Prostate gland (tissue), 2 donors: ENCODE measurements at regions not wholly inside any gene's neighbourhood (a gene's known extent, or its start where the extent isn't known, plus 50 kb on each side); places are given as distances from the start of the nearest gene placed in this dataset.

Source experiments
- POLR2A ChIP-seq: fragments of 450-650 bp; IDR thresholded peaks from one replicate; pipeline ENCODE4 v1.6.1; 2016; ENCODE audit warnings: antibody characterized with exemption, mild to moderate bottlenecking
- POLR2AphosphoS5 ChIP-seq: sonication (generic); formaldehyde crosslinking; IDR thresholded peaks from one replicate; pipeline ENCODE4 v1.6.1; 2017; ENCODE audit warnings: antibody characterized with exemption
- TF ChIP-seq, protein P1 (sequence below), 4 experiments: fragments of 200-600 bp in 2 of 4; fragments of 450-650 bp in 2 of 4; sonication (generic) in 2 of 4; IDR thresholded peaks; 1 replicate in 3 of 4; 2 replicates in 1 of 4; pipeline ENCODE4 v1.5.1; 2016 to 2019; ENCODE audit warnings: antibody characterized with exemption in 4 of 4, mild to moderate bottlenecking in 2 of 4, moderate library complexity in 2 of 4

DNA sequence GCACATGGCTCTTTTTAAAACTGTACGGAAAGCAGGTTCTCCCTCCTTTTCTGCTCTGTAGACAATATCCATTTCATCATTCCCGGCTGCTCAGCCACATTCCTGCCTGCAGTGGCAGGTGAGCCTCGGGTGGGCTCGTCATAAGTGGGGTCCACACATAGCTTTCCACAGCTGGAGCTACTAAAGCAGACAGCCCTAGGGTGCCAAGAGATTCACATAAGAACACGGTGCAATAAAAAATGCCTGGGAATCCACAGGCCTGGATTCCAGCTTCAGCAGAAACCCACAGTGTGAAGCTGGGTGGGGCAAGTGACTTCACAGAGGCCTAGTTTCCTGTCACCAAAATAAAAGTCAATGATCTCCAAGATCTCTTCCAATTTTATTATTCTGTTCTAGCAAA, 96.4 kb downstream of the MIS18A start:
- TF ChIP-seq, protein P1, sequence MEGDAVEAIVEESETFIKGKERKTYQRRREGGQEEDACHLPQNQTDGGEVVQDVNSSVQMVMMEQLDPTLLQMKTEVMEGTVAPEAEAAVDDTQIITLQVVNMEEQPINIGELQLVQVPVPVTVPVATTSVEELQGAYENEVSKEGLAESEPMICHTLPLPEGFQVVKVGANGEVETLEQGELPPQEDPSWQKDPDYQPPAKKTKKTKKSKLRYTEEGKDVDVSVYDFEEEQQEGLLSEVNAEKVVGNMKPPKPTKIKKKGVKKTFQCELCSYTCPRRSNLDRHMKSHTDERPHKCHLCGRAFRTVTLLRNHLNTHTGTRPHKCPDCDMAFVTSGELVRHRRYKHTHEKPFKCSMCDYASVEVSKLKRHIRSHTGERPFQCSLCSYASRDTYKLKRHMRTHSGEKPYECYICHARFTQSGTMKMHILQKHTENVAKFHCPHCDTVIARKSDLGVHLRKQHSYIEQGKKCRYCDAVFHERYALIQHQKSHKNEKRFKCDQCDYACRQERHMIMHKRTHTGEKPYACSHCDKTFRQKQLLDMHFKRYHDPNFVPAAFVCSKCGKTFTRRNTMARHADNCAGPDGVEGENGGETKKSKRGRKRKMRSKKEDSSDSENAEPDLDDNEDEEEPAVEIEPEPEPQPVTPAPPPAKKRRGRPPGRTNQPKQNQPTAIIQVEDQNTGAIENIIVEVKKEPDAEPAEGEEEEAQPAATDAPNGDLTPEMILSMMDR (IDR thresholded peaks at IDR 0.05), result no peak
- TF ChIP-seq POLR2A, result no peak
- TF ChIP-seq POLR2AphosphoS5, result no peak
